ENCODE measurements at regions not wholly inside any gene's neighbourhood (a gene's known extent, or its start where the extent isn't known, plus 50 kb on each side); places are given as distances from the start of the nearest gene placed in this dataset.
A peak's percentile ranks its signal among the peaks of the same experiment; 100 is the strongest.

DNA sequence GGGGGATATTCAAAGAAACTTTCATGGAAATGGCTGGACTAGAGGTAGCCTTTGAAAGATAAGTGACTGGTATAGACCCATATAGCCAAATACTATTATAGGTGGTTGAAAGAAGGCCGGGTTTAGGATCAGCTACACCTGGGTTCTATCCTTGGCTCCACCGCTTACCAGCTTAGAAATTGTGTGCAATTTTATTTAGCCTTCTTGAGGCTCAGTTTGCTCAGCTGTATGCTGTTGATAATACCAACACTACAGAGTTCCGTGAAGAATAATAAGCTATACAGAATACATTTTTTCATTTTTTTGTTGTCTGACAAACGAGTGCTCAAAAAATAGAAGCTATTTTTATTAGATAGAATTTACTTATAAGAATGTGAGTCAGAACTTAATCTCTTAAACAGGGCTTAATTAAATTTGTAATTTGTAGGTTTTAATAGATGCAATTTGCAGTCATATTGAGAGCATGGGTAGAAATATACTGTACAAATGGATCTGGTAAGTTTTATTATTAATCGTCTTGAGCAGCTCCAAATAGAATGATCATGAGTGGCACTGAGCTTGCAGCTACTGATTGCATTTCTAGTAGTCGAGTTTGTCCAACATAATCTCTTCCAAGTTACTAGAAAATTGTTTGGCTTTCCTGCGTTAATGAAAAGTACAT is 164.3 kb upstream of the PHYHIPL start:
- ATAC-seq (no peak), DNase-seq (no peak)
- TF ChIP-seq, protein P1, sequence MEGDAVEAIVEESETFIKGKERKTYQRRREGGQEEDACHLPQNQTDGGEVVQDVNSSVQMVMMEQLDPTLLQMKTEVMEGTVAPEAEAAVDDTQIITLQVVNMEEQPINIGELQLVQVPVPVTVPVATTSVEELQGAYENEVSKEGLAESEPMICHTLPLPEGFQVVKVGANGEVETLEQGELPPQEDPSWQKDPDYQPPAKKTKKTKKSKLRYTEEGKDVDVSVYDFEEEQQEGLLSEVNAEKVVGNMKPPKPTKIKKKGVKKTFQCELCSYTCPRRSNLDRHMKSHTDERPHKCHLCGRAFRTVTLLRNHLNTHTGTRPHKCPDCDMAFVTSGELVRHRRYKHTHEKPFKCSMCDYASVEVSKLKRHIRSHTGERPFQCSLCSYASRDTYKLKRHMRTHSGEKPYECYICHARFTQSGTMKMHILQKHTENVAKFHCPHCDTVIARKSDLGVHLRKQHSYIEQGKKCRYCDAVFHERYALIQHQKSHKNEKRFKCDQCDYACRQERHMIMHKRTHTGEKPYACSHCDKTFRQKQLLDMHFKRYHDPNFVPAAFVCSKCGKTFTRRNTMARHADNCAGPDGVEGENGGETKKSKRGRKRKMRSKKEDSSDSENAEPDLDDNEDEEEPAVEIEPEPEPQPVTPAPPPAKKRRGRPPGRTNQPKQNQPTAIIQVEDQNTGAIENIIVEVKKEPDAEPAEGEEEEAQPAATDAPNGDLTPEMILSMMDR (IDR thresholded peaks at IDR 0.05) = no peak
- no peak for TF ChIP-seq POLR2A (IDR thresholded peaks at IDR 0.05)
- Histone ChIP-seq H3K4me3 (no peak overlapping the region), H3K36me3 (no peaks in the 10 kb centered on the region), H3K4me1 (no peaks in the 10 kb centered on the region), H3K27me3 (no peaks in the 10 kb centered on the region), H3K9me3 (no peaks in the 10 kb centered on the region), H3K27ac (no peak overlapping the region)
- 77 to 87% (median 84%) methylated on average over 7 of the region's 7 CpGs for WGBS, 4 donors
- intact Hi-C loops (cut with DNase I) = no loop called here

DNA sequence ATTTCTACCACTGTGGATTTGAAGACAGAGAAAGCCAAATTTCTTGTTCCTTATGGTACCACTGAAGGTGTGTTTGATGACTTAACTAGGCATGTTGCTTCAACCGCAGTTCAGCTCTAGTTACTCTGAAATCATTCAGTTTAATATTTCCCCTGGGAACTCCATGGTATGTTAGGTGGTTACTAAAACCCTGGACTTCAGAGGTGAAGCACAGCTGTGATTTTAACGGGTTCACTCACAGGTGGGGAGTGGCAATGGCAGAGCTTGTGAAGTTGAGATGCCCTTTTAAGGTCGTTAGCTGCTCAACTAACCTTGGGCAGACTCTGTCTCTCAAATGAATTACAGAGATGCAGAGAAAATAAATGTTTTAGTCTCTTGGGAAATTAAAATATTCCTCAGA is 163.6 kb upstream of the PHYHIPL start:
- no peaks in the 10 kb centered on the region for H3K27me3 ChIP-seq
- H3K9me3 ChIP-seq = no peaks in the 10 kb centered on the region
- ATAC-seq = no peak
- H3K27ac ChIP-seq = no peak overlapping the region
- TF ChIP-seq, protein P1 (IDR thresholded peaks at IDR 0.05) = no peak
- no peak for TF ChIP-seq POLR2A (IDR thresholded peaks at IDR 0.05)
- H3K36me3 ChIP-seq = no peaks in the 10 kb centered on the region
- no peaks in the 10 kb centered on the region for H3K4me1 ChIP-seq
- H3K4me3 ChIP-seq = no peak overlapping the region
- no peak for DNase-seq
- intact Hi-C loops (cut with DNase I) = no loop called here
- 64 to 75% (median 69%) methylated on average over 3 of the region's 3 CpGs for WGBS, 4 donors

DNA sequence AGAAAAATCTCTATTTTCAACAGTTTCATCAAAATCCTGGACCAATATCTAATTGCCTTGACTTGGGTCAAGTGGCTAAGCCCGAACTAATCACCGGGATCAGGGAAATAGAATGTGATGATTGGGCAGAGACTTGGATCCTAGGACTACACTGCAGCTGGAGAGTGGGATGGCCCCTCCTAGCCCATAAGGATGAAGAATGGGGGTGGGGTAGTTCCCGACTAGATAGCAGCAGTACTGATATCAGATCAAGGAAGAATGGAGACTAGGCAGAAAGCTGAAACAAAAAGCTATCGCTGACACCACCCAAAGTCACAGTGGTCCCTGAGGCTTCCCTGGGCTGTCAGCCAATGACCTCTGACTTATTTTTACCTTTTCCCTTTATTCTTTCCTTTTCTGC is 160.4 kb upstream of the PHYHIPL start:
- intact Hi-C loops (cut with DNase I) = no loop called here
- Histone ChIP-seq H3K4me1 (peaks cover 0 to 6% (median 0%) of the 10 kb centered on the region in 12 donors), H3K4me3 (no peak overlapping the region), H3K36me3 (no peaks in the 10 kb centered on the region), H3K9me3 (no peaks in the 10 kb centered on the region), H3K27ac (no peak overlapping the region), H3K27me3 (no peaks in the 10 kb centered on the region)
- 50 to 64% (median 59%) methylated on average over 4 of the region's 4 CpGs for WGBS, 4 donors
- DNase-seq = no peak
- TF ChIP-seq, protein P1 (IDR thresholded peaks at IDR 0.05) = no peak
- TF ChIP-seq POLR2A (IDR thresholded peaks at IDR 0.05) = no peak
- no peak for ATAC-seq

DNA sequence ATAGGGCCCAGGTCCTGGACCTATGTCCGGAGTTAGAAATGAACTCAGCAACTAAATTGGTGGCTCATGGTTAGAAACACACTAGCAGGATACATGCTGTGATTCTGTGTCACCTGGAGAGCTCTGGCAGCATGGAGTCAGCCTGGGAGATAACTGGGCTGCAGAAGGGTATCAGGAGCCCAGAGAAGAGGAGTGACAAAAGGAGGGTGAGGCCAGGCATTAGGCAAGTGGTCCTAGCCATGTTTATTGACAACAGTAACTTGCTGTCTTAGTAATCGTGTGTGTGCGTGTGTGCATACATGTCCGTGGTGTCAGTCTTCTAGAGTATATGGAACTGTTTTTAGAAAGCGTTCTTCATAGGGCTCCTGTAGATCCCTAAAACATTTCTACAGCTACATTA is 157.5 kb upstream of the PHYHIPL start:
- H3K4me1 ChIP-seq = peaks cover 0 to 6% (median 0%) of the 10 kb centered on the region in 12 donors
- H3K9me3 ChIP-seq = no peaks in the 10 kb centered on the region
- H3K27ac ChIP-seq = peak overlapping the region in 4 of 12 donors; percentile 13 to 54 (median 34)
- 68 to 76% (median 70%) methylated on average over 5 of the region's 5 CpGs for WGBS, 4 donors
- no peak for TF ChIP-seq POLR2A (IDR thresholded peaks at IDR 0.05)
- TF ChIP-seq, protein P1 (IDR thresholded peaks at IDR 0.05) = no peak
- no peaks in the 10 kb centered on the region for H3K27me3 ChIP-seq
- ATAC-seq (no peak), DNase-seq (no peak)
- no peaks in the 10 kb centered on the region for H3K36me3 ChIP-seq
- intact Hi-C loops (cut with DNase I) = no loop called here
- peak overlapping the region in 6 of 12 donors; percentile 14 to 49 (median 33) for H3K4me3 ChIP-seq

Measured in heart left ventricle (tissue), 16 donors.